Forelimb muscle (tissue), 1 donor: ENCODE measurements at regions not wholly inside any gene's neighbourhood (a gene's known extent, or its start where the extent isn't known, plus 50 kb on each side); places are given as distances from the start of the nearest gene placed in this dataset.

Experiments
- DNase-seq: peaks from one replicate; pipeline ENCODE4 v3.0.0-alpha.2; 2013; ENCODE audit warnings: low read depth

DNA sequence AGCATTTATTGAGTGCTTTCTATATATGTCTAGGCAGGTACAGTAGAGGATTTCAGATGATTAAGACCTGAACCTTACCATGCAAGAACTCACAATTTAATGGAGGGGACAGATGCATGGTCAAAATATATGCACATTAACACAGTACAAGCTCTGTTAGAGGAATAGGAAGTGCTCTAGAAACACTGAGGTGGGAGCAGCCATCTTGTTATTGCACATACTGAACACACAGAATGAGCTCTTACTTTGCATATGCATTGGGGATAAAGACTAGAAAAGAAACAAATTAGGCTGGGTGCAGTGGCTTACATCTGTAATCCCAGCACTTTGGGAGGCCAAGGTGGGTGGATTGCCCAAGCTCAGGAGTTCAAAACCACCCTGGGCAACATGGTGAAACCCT, 438.3 kb downstream of the UTRN start:
- DNase-seq = no peak

DNA sequence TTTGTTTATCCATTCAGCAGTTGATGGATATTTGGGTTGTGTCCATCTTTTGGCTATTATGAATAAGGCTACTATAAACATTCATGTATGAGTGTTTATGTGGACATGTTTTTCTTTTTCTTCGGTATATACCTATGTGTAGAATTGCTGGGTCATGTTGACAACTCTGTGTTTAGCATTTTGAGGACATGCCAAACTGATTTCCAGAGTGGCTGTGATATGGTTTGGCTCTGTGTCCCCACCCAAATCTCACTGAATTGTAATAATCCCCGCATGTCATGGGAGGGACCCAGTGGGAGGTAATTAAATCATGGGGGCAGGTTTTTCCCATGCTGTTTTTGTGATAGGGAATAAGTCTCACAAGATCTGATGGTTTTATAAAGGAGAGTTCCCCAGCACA, 439.7 kb downstream of the UTRN start:
- no peak for DNase-seq

DNA sequence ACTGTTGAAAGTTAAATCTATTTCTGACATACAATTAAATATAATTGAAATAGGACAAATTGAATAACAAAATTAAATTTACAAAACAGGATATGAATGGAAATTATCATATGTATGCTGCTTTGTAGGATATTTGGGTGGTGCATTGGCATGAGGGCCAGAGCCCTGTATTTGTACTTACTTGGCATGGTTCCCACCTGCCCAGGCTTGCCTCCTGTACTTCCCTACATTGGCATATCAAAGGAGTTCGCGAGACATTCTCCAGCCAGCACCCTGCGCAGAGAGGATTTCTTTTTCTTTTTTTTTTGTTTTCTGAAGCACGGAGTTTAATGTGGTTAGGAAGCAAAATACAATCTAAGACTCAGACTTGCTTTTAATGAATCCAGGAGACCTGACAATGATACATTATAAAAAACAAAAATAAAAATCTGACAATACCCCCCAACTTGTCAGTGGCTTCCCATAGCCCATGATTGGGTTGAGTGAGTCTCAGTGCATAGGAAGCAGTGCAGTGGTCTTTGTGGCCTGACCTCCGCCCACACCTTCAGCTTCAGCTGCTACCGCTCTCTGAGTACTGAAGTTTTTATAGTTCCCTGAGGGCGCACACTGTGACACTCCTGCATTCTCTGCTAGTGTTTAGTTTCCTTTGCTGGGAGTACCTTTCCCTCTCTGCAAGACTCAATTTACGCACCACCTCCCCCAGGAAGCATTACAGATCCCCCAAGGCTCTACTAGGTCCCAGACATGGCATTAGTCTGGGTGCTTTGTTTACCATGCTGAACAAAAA, 440.8 kb downstream of the UTRN start:
- DNase-seq = no peak

DNA sequence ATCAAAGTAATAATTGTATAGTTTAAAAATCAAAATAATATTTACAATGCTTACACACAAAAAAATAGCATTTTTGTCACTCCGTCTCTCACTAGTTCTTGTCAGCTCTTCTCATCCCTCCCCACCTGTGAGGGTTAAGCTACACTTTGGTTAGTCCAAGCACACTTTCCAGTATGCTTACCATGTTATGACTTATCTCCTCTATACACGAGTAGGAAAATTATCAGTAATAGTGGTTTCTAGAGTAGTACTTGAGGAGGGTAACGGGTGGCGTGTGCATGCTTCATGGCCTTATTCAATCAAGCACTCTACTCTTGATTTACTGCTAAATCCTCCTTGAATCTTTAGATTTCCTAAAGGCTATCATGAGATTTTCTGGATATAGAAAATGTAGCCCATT, 443.7 kb downstream of the UTRN start:
- no peak for DNase-seq

DNA sequence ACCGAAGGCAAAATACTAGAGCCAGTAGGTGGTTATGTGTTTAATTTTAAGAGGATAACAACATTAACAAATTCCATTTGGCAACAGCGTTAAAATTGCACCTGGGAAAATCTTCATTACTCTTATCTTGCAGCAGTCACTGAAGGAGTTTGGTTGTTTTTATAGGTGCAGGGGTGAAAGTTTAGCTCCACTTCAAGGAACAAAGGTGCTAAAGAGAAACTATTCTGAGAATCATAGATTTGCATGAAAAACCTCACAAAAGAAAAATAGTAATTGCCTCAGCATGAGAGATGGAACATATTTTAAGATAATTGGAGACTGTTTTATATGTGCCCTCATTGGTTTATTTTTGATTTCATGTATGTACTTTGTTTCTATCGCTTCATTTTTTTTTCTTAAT, 444.4 kb downstream of the UTRN start:
- no peak for DNase-seq

DNA sequence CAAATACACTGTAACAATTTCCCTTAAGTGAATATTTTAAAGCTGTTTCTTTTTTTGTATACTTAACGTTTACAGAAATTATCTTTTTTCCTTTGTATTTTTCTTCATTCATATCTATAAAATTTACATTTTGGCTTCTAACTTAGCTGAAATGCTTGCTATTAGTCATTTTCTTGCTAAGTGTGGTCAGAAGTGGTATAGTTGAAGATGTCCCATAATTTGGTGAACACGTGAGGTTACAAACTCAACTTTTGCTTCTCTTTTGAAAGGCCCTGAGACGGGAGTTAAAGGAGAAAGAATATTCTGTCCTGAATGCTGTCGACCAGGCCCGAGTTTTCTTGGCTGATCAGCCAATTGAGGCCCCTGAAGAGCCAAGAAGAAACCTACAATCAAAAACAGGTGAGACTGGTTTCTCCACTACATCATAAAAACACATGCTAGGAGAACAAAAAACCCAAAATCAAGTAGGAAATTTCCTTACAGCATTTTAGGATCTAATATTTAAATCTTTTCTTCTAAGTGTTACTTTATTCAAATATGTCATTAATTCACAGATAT, 445.0 kb downstream of the UTRN start:
- no peak for DNase-seq

DNA sequence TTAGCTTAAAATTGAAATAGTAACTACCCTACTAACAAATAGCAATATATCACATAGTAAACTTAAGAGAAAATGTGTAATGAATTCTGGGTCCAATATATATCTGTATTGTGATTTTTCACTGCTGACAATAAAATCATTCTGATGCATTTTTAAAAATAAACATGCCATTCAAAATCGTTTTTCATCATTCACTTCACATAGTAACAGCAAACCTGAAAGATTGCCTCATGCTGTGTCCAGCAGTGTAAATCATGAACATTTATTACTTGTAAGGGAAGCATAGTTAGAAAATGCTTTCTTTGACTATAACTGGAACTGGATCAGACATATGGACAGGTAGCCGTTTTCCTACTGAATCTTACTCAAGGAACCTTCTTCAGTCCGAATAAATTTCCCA, 446.1 kb downstream of the UTRN start:
- no peak for DNase-seq

DNA sequence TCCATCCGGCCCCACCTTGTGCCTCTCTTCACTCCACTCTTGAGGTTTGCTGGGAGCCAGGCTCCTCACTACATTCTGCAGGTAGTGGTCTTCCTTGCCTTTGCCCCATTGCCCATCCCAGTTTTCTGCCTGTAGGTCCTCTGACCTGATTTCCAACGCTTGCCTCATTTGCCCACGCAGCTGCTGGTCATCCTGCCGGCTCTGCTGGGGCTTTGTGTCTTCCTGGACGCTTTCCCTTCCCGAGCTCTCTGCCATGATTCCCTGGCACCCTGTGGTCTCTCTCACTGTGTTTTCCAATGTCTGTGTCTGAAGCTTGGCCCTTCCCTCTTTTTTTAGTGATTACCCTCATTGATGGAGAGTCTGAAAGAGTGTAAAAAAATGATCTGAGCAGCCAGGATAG, 451.6 kb downstream of the UTRN start:
- no peak for DNase-seq

DNA sequence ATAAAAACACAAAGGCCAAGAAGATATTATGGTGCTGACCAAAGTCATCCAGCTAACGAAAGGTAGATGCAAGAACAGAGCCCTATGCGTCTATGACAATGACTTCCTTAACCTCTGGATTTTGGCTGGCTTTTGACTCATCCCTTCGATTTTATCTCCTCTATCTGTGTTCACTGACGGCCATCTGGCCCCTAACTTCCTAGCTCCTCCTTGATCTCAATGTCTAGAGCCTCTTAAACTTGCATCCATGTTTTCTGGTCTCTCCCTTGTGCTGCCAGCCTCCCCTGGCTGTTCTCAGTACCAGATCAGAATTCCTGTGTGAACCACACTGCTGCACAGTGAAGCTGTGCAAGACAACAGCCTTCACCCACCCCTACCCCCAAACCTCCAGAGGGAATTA, 452.9 kb downstream of the UTRN start:
- DNase-seq = no peak

DNA sequence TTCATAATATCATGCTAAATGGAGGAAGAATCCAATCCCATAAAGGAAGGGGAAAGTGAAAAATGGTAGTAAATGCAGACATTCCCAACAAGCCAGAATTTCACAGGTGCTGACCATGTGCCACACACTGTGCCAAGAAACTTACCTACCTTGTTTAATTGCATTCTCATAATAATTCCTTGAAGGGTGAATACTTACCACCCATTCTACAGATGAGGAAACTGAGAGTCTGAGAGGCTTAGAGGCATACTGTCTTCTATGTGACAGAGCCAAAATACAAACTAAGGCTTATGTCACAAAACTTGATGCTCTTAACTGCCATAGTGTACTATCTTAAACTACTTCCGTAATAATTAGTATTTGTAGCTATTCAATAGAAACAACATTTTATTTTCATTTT, 454.7 kb downstream of the UTRN start:
- no peak for DNase-seq

DNA sequence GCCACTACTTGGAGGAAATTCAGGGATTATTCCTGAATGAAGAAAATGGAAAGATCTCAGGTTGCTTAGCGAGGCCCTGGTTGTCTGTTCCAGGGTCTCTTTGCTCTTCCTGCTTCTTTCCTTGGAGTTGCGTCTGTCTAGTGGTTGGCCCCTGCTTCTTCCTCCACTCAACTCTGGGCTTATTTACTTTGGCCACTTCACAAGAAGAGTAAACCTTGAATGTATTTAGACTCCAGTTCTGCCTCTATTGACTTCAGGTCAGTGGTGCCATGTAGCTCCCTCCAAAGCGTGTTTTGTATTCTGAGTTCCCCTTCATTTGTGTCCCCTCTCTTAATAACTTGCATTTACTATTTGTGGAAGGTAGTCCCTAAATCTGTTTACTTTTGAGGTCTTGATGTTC, 456.5 kb downstream of the UTRN start:
- no peak for DNase-seq

DNA sequence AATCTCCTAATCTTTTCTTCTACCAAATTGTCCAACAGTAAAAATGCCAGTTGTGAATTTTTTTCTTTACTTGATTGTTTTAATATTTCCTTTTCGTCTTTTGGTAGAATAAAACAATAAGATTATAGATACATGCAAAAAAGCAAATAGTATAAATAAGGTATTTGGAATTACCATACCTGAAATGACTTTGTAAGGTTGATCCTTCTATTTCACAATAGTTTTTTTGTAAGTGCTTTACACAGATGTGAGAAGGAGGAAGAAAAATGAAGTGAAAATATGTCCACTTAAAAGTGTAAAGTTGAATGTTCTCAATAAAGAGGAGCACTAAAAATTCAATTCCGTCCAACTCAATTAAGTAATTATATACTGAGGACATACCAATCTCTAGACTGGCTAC, 457.6 kb downstream of the UTRN start:
- DNase-seq = no peak

DNA sequence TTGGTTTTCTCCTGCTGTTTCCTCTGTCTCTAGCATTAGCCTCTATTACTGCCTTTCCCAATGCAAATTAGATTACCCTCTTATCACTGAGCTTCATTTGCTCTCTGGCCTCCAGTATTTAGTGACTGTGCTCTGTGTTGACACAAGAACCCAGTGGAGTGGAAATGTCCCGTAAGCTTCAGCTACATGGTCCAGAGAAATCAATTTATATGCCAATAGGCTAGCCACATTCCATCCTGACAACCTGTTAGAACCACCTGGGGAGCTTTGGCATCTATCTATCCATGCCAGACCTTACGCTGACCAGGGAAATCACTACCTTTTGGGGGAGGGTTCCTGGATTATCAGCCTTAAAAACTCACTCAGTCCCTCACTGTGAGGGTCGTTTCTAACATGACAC, 459.6 kb downstream of the UTRN start:
- DNase-seq = no peak

DNA sequence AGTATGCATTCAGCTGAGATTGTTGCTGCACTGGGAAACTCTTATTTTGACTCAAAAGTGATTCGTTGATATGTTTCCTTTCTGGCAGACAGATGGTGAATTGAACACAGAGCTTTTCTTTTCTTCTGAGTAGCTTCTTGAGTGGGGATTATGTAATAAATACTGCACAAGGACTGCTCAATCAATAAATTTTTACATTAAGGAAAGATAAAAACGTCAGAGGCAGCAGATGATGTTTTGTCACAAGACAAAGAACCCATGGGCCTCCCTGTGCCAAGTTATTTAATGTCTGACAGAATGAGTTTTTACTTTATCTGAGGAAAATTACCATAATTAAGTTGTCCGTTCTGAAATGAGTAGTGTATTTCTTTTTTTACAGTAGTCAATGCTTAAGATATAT, 460.3 kb downstream of the UTRN start:
- DNase-seq = no peak

DNA sequence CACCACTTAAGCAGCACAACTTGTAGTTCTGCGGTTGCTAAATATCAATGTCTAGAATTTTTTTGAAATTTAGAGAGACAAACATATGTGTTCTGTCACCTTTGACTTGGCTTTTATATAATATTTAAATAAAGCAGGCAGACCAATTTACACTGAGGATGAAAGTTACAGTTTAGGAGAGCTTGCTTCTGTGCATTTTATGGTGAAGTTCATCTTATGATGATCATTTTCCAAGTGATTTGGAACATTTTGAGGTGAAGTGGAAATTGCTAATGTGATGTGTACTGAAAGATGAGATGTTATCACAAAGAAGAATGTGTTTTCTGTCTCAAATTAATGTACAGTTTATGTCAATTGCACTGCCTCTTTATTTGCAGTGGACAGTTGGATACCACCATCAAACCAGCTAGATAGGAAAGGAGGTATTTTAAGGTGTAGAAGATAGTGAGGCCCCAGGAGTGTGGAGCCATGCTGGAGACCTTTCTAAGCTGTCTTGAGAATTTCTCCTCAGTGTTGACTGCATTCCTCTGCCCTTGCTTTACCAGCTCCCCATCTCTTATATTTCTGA, 461.9 kb downstream of the UTRN start:
- DNase-seq = no peak

DNA sequence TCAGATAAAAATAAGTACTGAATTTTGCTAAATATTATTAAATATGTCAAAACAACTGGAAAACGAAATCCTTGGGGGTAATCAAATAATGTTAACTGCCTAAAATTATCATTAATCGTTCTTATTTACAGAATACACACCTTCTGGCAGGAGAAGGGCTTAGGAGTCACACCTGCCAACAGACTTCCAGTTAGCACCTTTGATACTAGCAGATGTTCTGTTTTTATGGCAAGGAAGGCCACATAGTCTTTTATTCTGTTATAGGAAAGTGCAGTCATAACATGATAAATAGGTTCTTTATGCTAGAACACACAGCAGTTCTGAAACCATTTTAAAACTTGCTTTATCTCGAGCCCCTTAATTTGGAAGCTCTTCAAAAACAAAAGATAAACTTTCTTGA, 464.1 kb downstream of the UTRN start:
- no peak for DNase-seq

DNA sequence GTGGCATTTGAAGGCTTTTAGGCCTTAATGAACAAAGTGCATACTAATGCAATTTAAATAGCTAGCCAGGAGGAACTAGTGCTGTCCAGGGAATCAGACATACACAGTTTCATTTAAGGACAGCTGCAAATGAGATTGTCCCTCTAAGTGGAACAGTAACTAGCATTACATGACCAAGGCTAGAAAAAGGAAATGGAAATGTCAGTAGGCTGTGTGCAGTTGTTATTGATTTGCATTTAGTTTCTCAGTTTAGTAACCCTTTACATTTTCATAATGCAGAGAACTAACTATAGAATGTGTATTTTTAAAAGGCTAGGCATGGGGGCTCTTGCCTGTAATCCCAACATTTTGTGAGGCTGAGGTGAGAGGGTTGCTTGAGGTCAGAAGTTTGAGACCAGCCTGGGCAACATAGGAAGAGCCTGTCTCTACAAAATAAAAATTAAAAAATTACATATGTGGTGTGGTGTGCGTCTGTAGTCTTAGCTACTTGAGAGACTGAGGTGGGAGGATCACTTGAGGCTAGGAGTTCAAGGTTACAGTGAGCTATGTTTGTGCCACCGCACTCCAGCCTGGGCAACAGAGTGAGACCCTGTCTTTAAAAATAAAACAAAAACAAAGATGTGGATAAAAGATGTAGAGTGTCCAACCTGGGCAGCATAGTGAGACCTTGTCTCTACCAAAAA, 468.0 kb downstream of the UTRN start:
- no peak for DNase-seq

DNA sequence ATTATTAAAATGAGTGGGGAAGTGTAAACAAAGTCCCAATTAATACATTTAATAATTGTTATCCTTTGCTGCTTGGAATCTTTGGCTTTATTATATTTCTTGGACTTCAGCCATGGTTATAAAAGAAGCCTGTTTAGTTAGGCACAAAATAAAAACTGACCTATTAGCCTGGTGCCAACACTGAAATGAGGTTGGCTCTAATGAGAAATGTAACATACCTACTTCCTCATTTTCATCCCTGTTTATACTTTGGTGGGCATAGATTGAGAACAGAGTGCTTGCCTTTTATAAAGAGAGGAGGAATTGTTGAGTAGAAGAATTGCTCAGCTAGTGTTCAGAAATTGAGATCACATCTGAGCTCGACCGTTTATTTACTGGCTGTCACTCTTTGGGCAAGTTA, 471.3 kb downstream of the UTRN start:
- no peak for DNase-seq

DNA sequence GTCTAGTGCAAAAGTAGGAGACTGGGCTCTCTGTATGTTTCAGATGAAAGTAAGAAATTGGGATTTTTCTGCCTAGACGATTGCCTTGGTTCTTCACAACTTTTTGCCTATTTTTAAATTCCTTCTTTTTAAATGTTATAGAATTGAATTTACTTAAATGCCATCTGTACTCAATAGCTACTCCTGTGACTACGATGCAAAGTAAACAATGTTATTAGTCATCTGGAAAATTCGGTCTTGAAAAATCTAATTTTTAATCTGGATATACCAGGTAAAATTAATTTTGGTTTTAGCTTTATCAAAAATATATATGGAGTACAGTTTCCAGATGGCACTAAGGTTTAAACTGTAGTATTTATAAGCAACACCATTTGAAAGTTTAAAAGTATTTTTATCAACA, 472.2 kb downstream of the UTRN start:
- no peak for DNase-seq

DNA sequence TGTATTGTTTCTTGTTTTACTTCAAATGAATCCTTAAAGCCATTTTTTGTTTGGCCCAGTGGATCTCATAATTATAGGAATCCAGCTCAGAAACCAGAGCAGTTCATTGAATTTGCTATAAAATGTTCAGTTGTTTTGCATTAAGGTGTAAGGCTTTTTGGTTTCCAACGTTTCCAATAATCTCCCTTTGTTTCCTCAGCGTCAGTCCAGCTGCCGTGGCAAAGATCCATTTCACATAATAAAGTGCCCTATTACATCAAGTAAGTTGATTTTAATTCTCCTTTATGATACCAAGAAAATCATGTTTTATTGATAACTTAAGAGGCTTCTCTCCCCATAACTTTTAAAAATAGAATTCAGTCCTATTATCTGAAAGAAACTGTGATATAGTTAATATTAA, 472.6 kb downstream of the UTRN start:
- DNase-seq = no peak

DNA sequence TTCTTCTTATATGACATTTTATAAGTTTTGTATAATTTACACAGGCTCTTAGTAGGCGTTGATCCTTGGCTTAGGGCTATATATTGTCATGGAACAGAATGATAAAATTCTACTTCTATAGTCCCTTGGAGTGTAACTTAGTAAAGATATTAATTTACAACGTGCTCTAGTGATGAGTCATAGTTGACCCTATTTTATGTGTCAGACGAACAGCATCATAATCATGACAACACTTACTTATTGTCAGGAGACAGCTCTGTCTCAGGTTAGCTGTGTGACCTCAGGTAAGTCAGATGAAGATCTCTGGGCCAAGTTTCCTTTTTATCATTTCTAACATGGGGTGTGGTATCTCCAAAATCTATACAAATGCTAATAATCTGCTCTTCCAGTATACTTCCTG, 473.5 kb downstream of the UTRN start:
- DNase-seq = no peak

DNA sequence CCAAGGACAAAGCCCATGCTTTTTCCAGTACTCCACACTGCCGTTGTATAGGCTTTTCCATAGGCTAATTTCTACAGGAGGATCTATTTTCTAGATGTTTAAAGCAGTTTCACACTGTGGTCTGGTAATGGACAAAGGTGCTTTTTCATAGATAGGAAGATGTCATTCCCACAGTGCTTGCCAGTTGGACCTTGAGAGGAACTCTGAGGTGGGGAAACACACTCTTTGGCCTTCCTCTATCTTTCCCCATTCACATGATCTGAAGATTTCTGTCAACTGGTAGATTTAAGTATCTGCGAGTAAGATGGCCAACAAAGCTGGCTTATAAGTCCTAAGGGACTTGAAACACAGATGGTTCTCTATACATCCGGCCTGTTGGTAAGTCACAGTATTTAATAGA, 477.3 kb downstream of the UTRN start:
- no peak for DNase-seq

DNA sequence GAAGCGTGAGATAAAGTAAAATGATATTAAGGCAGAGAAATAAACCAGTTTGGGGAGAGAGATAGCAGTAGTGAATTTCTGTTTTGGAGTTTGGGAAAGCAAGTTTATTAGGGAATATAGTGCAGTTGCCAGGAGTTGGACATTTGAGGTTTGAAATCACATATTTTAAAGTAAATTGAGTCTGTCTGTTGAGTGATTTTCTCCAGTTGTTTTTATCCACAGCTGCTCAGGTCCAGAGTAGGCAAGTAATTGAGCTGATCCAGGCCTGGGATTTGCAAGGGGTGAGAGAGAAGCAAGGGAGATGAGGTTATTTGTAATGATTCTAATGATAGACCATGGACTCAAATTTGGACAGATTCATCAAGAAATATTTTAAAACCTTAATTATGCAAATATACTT, 481.9 kb downstream of the UTRN start:
- DNase-seq = no peak
